Bronchial epithelial cell (primary cell): ENCODE measurements at regions not wholly inside any gene's neighbourhood (a gene's known extent, or its start where the extent isn't known, plus 50 kb on each side); places are given as distances from the start of the nearest gene placed in this dataset.

Experiments
- DNase-seq: peaks from one replicate; pipeline ENCODE4 v3.0.0-alpha.2; 2010; ENCODE audit warnings: low read depth
- FAIRE-seq: peaks from 2 replicates; lab custom pipeline; 2011; peaks lifted over from hg19 to GRCh38; lab: Jason Lieb, UNC
- H3K27me3 ChIP-seq: 2 replicates; pipeline ENCODE4 v1.5.1; 2011; ENCODE audit warnings: low read length; ENCODE audit not compliant: control insufficient read depth, insufficient read depth
- H3K36me3 ChIP-seq: 2 replicates; pipeline ENCODE4 v1.5.1; 2011; ENCODE audit warnings: low read length; ENCODE audit not compliant: control insufficient read depth, insufficient read depth
- H3K4me3 ChIP-seq: 2 replicates; pipeline ENCODE4 v1.5.1; 2011; ENCODE audit warnings: mild to moderate bottlenecking, low read depth, low read length, control low read depth
- CTCF ChIP-seq: IDR thresholded peaks from 2 replicates; pipeline ENCODE4 v1.5.1; 2011; ENCODE audit warnings: mild to moderate bottlenecking, moderate library complexity, low read length, control low read depth, inconsistent platforms; ENCODE audit not compliant: insufficient read depth, severe bottlenecking

GRCh38 chr13:31867709-31868108 is 128.4 kb downstream of the RXFP2 start:
- no peak overlapping the region for H3K4me3 ChIP-seq
- DNase-seq (no peak), FAIRE-seq (no peak)
- no peak for TF ChIP-seq CTCF
- H3K27me3 ChIP-seq, result no peaks in the 10 kb centered on the region
- H3K36me3 ChIP-seq, result no peaks in the 10 kb centered on the region

- Histone ChIP-seq H3K4me3 (no peak overlapping the region), H3K36me3 (no peaks in the 10 kb centered on the region), H3K27me3 (no peaks in the 10 kb centered on the region)
- DNase-seq (peak; percentile 44), FAIRE-seq (no peak)
- TF ChIP-seq CTCF, result no peak
These were observed 130.3 kb downstream of the RXFP2 start for GRCh38 chr13:31869582-31869981.

- Histone ChIP-seq H3K36me3 (no peaks in the 10 kb centered on the region), H3K27me3 (no peaks in the 10 kb centered on the region), H3K4me3 (no peak overlapping the region)
- DNase-seq (no peak), FAIRE-seq (no peak)
- TF ChIP-seq CTCF, result no peak
These were observed 131.2 kb downstream of the RXFP2 start for GRCh38 chr13:31870511-31870910.

- DNase-seq, result no peak
- no peaks in the 10 kb centered on the region for H3K36me3 ChIP-seq
- no peak for TF ChIP-seq CTCF
- no peaks in the 10 kb centered on the region for H3K27me3 ChIP-seq
- H3K4me3 ChIP-seq, result no peak overlapping the region
- FAIRE-seq, result no peak
These were observed 133.8 kb downstream of the RXFP2 start for GRCh38 chr13:31873145-31873544.

GRCh38 chr13:31875134-31875533 is 135.8 kb downstream of the RXFP2 start:
- DNase-seq, result no peak
- FAIRE-seq, result no peak
- Histone ChIP-seq H3K36me3 (no peaks in the 10 kb centered on the region), H3K4me3 (no peak overlapping the region), H3K27me3 (no peaks in the 10 kb centered on the region)
- no peak for TF ChIP-seq CTCF

GRCh38 chr13:31878052-31878451 is 138.7 kb downstream of the RXFP2 start:
- H3K36me3 ChIP-seq, result no peaks in the 10 kb centered on the region
- TF ChIP-seq CTCF, result no peak
- FAIRE-seq, result no peak

More at GRCh38 chr13:31878052-31878451, 138.7 kb downstream of the RXFP2 start:
- no peak for DNase-seq
- H3K27me3 ChIP-seq, result no peaks in the 10 kb centered on the region
- no peak overlapping the region for H3K4me3 ChIP-seq
